ENCODE measurements at regions not wholly inside any gene's neighbourhood (a gene's known extent, or its start where the extent isn't known, plus 50 kb on each side); places are given as distances from the start of the nearest gene placed in this dataset.
"Not testable (repeated sequence)": the region's sequence is repeated elsewhere in the genome, so short reads cannot be mapped to it uniquely, and the experiment has no call there.

DNA sequence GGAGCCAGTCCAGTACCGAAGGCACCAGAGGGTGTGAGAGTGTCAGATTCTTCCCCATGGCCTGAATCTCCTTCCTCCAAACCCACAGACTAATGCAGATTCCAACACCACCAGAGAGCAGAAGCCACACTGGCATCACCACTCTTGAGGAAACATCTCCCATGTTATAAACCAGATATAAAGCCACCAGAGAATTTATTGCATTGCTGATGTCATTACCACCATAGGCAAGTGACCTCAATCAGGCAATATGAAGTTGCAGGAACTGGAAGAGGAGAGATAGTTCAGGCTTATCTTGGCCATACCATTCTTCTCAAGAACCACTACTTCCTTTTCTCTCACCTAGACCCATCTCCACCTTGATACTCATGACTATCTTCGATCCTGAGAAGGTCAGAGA is 653.4 kb downstream of the TMEM121 start:
- no peaks in the 10 kb centered on the region for H3K9me3 ChIP-seq (replicated peaks in 1 of 11)

DNA sequence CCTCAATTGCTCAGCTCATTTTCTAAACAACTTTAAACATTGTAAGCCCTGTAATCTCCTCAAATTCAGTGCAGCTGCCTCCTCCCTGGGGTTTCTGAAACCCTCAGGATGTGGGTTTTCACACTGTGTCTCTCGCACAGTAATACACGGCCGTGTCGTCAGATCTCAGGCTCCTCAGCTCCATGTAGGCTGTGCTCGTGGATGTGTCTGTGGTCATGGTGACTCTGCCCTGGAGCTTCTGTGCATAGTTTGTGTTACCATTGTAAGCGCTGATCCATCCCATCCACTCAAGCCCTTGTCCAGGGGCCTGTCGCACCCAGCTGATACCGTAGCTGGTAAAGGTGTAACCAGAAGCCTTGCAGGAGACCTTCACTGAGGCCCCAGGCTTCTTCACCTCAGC is 658.4 kb downstream of the TMEM121 start:
- Histone ChIP-seq H3K4me1 (peaks cover 0 to 26% (median 21%) of the 10 kb centered on the region in 10 experiments; a peak in 14 of 20 replicates), H3K27ac (peak overlapping the region in 3 of 11 experiments; percentile 18 to 28 (median 25); a peak in 3 of 22 replicates), H3K4me2 (peak overlapping the region in 9 of 11 experiments; percentile 12 to 71 (median 58); a peak in 16 of 22 replicates)
- H3K9me3 ChIP-seq (replicated peaks in 1 of 11); H3K27me3 ChIP-seq; H3K4me3 ChIP-seq; H3K36me3 ChIP-seq; H3K9ac ChIP-seq; H4K20me1 ChIP-seq: not testable (repeated sequence)
- peak in 1 of 11 experiments; percentile 25; a peak in 1 of 22 replicates for TF ChIP-seq Cebpa-rat (IDR thresholded peaks at IDR 0.05)

More for the DNA sequence above, 653.4 kb downstream of the TMEM121 start:
- Histone ChIP-seq H3K27me3 (no peaks in the 10 kb centered on the region), H4K20me1 (no peaks in the 10 kb centered on the region), H3K27ac (no peak overlapping the region), H3K4me2 (no peak overlapping the region), H3K36me3 (no peaks in the 10 kb centered on the region), H3K4me1 (peaks cover 0 to 9% (median 6%) of the 10 kb centered on the region in 10 experiments; a peak in 13 of 20 replicates), H3K9ac (no peak overlapping the region), H3K4me3 (no peak overlapping the region)
- TF ChIP-seq Cebpa-rat (IDR thresholded peaks at IDR 0.05): no peak

- not testable (repeated sequence) for H3K27me3 ChIP-seq; H3K4me3 ChIP-seq; H3K9ac ChIP-seq; H3K36me3 ChIP-seq; H3K9me3 ChIP-seq (replicated peaks in 1 of 11); H4K20me1 ChIP-seq
- Histone ChIP-seq H3K4me1 (peaks cover 0 to 26% (median 21%) of the 10 kb centered on the region in 10 experiments; a peak in 14 of 20 replicates), H3K27ac (peak overlapping the region in 3 of 11 experiments; percentile 18 to 28 (median 25); a peak in 3 of 22 replicates), H3K4me2 (peak overlapping the region in 9 of 11 experiments; percentile 12 to 71 (median 58); a peak in 16 of 22 replicates)
Observed at GRCh38 chr14:106185174-106185836, 658.9 kb downstream of the TMEM121 start.

GRCh38 chr14:106185837-106186233 is 659.5 kb downstream of the TMEM121 start:
- H4K20me1 ChIP-seq: no peaks in the 10 kb centered on the region
- no peak overlapping the region for H3K4me3 ChIP-seq
- peaks cover 0 to 26% (median 21%) of the 10 kb centered on the region in 10 experiments; a peak in 14 of 20 replicates for H3K4me1 ChIP-seq
- TF ChIP-seq Cebpa-rat (IDR thresholded peaks at IDR 0.05): no peak
- H3K36me3 ChIP-seq: no peaks in the 10 kb centered on the region
- no peak overlapping the region for H3K27ac ChIP-seq
- no peak overlapping the region for H3K9ac ChIP-seq
- no peaks in the 10 kb centered on the region for H3K27me3 ChIP-seq
- H3K4me2 ChIP-seq: peak overlapping the region in 8 of 11 experiments; percentile 12 to 60 (median 44); a peak in 11 of 22 replicates
- no peaks in the 10 kb centered on the region for H3K9me3 ChIP-seq (replicated peaks in 1 of 11)

DNA sequence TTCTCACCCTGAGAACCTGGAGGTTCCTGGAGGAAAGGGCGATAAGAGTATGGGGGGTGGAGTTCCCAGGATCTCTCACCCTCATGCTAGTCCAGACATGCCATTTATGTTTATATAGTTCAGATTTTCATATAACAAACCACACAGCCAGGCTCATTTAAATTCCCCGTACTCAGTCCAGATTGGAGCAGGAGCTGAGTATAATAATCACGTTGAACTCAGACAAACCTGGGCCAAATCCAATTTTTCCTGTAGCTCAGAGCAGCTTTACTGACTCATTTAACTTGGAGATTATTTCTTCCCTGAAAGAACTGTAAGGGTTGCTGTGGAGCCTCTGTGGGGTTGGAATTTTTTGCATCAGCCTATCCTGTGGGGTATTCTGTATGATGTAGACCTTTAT is 660.8 kb downstream of the TMEM121 start:
- no peaks in the 10 kb centered on the region for H3K9me3 ChIP-seq (replicated peaks in 1 of 11)
- no peaks in the 10 kb centered on the region for H3K27me3 ChIP-seq
- H3K4me3 ChIP-seq: no peak overlapping the region
- no peak overlapping the region for H3K4me2 ChIP-seq
- no peaks in the 10 kb centered on the region for H4K20me1 ChIP-seq
- TF ChIP-seq Cebpa-rat (IDR thresholded peaks at IDR 0.05): no peak
- H3K27ac ChIP-seq: no peak overlapping the region
- no peak overlapping the region for H3K9ac ChIP-seq
- H3K36me3 ChIP-seq: no peaks in the 10 kb centered on the region
- peaks cover 0 to 26% (median 21%) of the 10 kb centered on the region in 10 experiments; a peak in 14 of 20 replicates for H3K4me1 ChIP-seq

DNA sequence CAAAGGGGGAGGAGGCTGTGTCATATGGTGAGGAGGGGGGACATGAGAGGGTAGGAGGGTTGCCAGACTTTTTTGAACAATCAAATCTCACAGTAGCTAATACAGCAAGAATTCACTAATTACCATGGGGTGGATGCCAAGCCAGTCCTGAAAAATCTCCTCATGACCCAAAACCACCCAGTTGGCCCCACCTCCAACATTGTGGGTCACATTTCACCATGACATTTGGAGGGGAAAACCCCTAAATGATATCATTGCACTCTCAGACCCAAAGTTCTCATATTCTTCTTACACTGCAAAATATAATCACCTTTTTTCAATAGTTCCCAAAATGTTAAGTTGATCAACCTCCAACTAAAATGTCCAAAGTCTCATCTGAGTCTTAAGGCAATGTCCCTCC is 666.3 kb downstream of the TMEM121 start:
- not testable (repeated sequence) for H3K4me1 ChIP-seq; H3K27me3 ChIP-seq; H4K20me1 ChIP-seq; H3K4me3 ChIP-seq; H3K27ac ChIP-seq; H3K4me2 ChIP-seq; H3K9ac ChIP-seq; H3K9me3 ChIP-seq (replicated peaks in 1 of 11); H3K36me3 ChIP-seq

GRCh38 chr14:106196459-106196858 is 670.1 kb downstream of the TMEM121 start:
- H3K27ac ChIP-seq; H4K20me1 ChIP-seq; H3K9ac ChIP-seq; H3K36me3 ChIP-seq; H3K9me3 ChIP-seq (replicated peaks in 1 of 11); H3K4me3 ChIP-seq: not testable (repeated sequence)
- peak overlapping the region in 4 of 11 experiments; percentile 18 to 28 (median 24); a peak in 3 of 22 replicates for H3K4me2 ChIP-seq
- H3K4me1 ChIP-seq: peaks cover 0 to 24% (median 0%) of the 10 kb centered on the region in 10 experiments; a peak in 9 of 20 replicates
- H3K27me3 ChIP-seq: peaks cover 0 to 16% (median 0%) of the 10 kb centered on the region in 11 experiments; a peak in 7 of 22 replicates

GRCh38 chr14:106197264-106197663 is 670.9 kb downstream of the TMEM121 start:
- not testable (repeated sequence) for H3K9ac ChIP-seq; H3K4me3 ChIP-seq; H3K9me3 ChIP-seq (replicated peaks in 1 of 11); H3K27ac ChIP-seq; H4K20me1 ChIP-seq; H3K4me2 ChIP-seq; H3K36me3 ChIP-seq
- Histone ChIP-seq H3K27me3 (peaks cover 0 to 21% (median 0%) of the 10 kb centered on the region in 11 experiments; a peak in 7 of 22 replicates), H3K4me1 (peaks cover 0 to 30% (median 0%) of the 10 kb centered on the region in 10 experiments; a peak in 9 of 20 replicates)

GRCh38 chr14:106199097-106199496 is 672.7 kb downstream of the TMEM121 start:
- no peak for TF ChIP-seq Cebpa-rat (IDR thresholded peaks at IDR 0.05)
- peaks cover 0 to 45% (median 14%) of the 10 kb centered on the region in 10 experiments; a peak in 14 of 20 replicates for H3K4me1 ChIP-seq
- no peak overlapping the region for H3K9ac ChIP-seq
- peaks cover 0 to 21% (median 0%) of the 10 kb centered on the region in 11 experiments; a peak in 7 of 22 replicates for H3K27me3 ChIP-seq
- no peaks in the 10 kb centered on the region for H3K36me3 ChIP-seq
- H3K4me2 ChIP-seq: no peak overlapping the region
- no peaks in the 10 kb centered on the region for H4K20me1 ChIP-seq
- no peak overlapping the region for H3K4me3 ChIP-seq
- no peak overlapping the region for H3K27ac ChIP-seq
- H3K9me3 ChIP-seq (replicated peaks in 1 of 11): no peaks in the 10 kb centered on the region

Data from BLaER1 treated with 17β-estradiol and CSF1 and Interleukin-3, amounts not matched to agents 10 nM and 100 nM (cell line).